Activated naive CD4-positive, alpha-beta T cell treated with anti-CD3 and anti-CD28 coated beads, Interleukin-2, amount 50 U/mL, for 72 hours (primary cell): ENCODE measurements at regions not wholly inside any gene's neighbourhood (a gene's known extent, or its start where the extent isn't known, plus 50 kb on each side); places are given as distances from the start of the nearest gene placed in this dataset.

Source experiments
- ATAC-seq, 2 donors: fragments of 150-1000 bp; cut with Tn5 transposase; 2 replicates each; pipeline ENCODE4 v1.10.0; 2021; ENCODE audit warnings: mild to moderate bottlenecking in 2 of 2, moderate library complexity in 2 of 2
- DNase-seq, 2 donors: peaks; one replicate each; pipeline ENCODE4 v3.0.0; 2021 to 2022; ENCODE audit warnings: low spot score in 2 of 2
- H3K27ac Mint-ChIP-seq, 2 donors: one replicate each; pipeline ENCODE4 v1.8.0; 2022; ENCODE audit warnings: mild to moderate bottlenecking in 2 of 2, mixed read lengths in 2 of 2
- H3K36me3 Mint-ChIP-seq, 2 donors: one replicate each; pipeline ENCODE4 v1.8.0; 2022; ENCODE audit warnings: mixed read lengths in 2 of 2
- H3K9me3 Mint-ChIP-seq, 2 donors: one replicate each; pipeline ENCODE4 v1.8.0; 2022; ENCODE audit warnings: mixed read lengths in 2 of 2

GRCh38 chr1:70627910-70628309 lies 216.8 kb downstream of the CTH start:
- no peak for ATAC-seq
- H3K27ac Mint-ChIP-seq = no peak overlapping the region
- no peaks in the 10 kb centered on the region for H3K36me3 Mint-ChIP-seq
- no peak for DNase-seq
- peaks cover 0 to 5% of the 10 kb centered on the region in 2 donors for H3K9me3 Mint-ChIP-seq

DNA sequence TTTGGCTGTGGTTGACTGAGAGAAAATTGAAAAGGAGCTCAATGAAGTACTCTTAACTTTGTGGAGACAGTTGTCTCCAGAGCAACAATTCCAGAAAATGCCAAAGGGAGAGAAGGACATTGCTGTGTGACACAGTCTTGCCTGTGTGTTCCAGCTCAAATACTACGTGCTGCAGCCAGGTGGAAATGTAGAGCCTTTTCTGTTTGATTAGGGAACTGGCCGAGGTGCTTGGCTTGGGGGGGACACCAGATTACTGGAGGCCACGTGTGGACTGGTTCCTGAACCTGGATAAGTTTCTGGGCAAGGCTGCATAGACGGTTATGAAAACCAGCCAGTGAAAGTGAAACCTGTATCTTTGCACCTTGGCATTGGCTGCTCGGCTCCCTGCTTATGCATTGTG lies 217.9 kb downstream of the CTH start:
- H3K9me3 Mint-ChIP-seq = peaks cover 0 to 5% of the 10 kb centered on the region in 2 donors
- H3K36me3 Mint-ChIP-seq = no peaks in the 10 kb centered on the region
- DNase-seq (no peak), ATAC-seq (no peak)
- H3K27ac Mint-ChIP-seq = no peak overlapping the region

DNA sequence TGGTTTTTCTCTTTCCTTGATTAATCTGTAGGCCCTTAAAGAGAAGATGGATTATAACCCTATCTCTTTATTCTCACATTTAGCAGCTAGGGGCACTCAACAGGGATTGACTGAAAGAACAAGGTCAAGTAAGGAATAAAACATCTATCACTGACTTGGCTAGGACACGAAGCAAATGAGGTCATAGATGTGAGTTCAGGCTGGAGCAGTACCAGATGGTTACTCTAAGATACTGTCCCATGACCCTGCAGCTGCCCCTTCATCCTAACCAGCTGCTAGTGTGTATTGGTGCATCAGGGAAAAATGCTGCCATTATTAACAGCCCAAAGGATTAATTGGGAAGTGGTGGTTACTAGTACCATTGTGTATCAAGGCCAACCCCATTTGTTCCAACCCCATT lies 221.9 kb downstream of the CTH start:
- H3K9me3 Mint-ChIP-seq = peaks cover 0 to 5% of the 10 kb centered on the region in 2 donors

DNA sequence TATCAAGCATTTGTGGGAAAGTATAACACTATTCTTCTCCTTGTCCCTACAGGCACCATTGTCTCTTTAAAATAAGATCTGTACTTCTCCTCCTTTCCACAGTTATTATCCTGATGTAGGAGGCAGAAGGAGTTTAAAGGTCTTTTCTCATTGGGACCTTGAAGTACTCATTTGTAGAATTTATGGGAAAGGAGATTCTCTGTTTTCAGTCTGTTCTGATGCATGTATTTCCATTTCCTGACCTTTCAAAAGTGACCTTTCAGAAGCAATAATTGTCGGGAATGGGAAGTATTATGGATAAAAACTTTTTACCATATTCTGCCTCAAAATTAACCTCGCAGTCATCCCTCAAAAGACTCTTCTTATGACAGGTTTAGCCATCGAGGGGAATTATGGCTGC lies 224.8 kb downstream of the CTH start:
- ATAC-seq (no peak), DNase-seq (no peak)
- no peak overlapping the region for H3K27ac Mint-ChIP-seq
- peaks cover 0 to 5% of the 10 kb centered on the region in 2 donors for H3K9me3 Mint-ChIP-seq
- H3K36me3 Mint-ChIP-seq = no peaks in the 10 kb centered on the region

More for the DNA sequence above, 221.9 kb downstream of the CTH start:
- Mint-ChIP-seq H3K27ac (no peak overlapping the region), H3K36me3 (no peaks in the 10 kb centered on the region)
- DNase-seq = no peak
- no peak for ATAC-seq

GRCh38 chr1:70641868-70642267 lies 230.8 kb downstream of the CTH start:
- no peaks in the 10 kb centered on the region for H3K36me3 Mint-ChIP-seq
- DNase-seq = no peak
- ATAC-seq = no peak
- H3K9me3 Mint-ChIP-seq = peaks cover 0 to 5% of the 10 kb centered on the region in 2 donors
- H3K27ac Mint-ChIP-seq = no peak overlapping the region

DNA sequence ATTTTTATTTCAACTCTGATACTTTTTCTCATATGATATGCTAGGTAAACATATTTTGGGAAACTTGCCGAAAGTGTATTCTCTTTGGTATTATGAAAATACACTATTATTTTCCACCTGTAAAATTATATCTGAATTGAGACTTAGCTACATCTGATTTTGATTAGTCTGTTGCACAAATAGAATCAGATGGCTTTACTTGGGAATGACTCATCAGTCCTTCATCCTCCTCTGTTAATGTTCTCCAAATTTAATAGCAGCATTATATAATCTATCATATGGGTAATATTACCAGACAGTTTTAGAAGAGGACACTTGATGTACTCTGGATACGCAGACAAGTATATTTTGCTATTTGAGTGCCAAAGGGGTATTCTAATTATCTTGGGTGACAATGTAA lies 245.3 kb downstream of the CTH start:
- no peak for DNase-seq
- ATAC-seq = no peak
- Mint-ChIP-seq H3K27ac (no peak overlapping the region), H3K9me3 (no peaks in the 10 kb centered on the region), H3K36me3 (no peaks in the 10 kb centered on the region)

DNA sequence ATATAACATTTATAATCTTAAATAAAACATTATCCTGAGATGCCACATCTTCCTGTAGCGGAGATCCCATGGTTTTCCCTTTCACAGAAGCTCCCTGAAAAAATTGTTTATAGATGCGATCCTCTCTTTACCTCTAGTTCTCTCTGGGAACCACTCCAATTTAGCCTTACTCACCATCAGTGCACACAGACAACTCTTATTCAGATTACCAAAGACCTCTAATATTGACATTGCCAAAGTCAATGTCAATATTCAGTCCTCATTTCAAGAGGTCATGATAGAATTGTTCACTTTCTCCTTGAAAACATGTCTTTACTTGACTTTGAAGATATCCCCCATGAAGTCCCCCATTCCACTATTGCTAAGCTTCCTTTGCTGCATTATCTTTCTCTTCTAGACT lies 248.8 kb downstream of the CTH start:
- H3K27ac Mint-ChIP-seq = no peak overlapping the region
- DNase-seq = no peak
- ATAC-seq = no peak
- no peaks in the 10 kb centered on the region for H3K36me3 Mint-ChIP-seq
- no peaks in the 10 kb centered on the region for H3K9me3 Mint-ChIP-seq

DNA sequence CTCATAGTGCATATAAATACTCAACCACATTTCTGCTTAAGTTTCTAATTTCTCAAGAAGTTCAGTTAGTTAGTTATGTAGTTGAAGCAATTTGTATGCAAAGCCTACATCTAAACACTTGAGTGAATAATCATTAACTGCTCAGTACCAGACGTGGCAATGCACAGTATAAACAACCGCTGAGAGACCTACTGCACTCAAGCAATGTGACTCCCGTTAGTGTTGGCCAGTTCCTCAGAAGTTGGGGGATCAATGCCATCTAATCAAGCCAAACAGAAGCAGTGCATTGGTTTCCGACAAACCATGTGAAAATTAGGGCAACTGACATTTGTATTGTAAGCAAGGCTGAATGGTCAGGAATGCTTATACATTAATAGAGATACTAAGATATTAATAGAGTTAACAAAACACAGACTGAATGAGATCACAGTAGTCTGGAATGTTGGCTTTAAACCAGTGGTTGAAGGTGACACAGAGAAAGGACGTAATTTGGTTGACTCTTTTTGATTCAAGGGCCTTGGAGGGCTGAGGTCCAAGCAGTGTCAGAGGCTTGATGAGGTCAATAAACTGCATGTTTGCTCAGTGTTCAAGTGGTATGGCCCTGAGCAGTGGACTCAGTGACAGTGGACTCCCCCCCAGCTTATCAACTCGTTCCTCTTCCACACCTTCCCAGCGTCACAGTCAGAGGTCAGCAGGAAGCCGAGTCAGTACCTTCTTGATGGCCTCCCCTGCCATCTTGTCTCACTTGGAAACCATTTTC lies 255.5 kb downstream of the CTH start:
- Mint-ChIP-seq H3K27ac (no peak overlapping the region), H3K9me3 (no peaks in the 10 kb centered on the region), H3K36me3 (no peaks in the 10 kb centered on the region)
- ATAC-seq (no peak), DNase-seq (no peak)

DNA sequence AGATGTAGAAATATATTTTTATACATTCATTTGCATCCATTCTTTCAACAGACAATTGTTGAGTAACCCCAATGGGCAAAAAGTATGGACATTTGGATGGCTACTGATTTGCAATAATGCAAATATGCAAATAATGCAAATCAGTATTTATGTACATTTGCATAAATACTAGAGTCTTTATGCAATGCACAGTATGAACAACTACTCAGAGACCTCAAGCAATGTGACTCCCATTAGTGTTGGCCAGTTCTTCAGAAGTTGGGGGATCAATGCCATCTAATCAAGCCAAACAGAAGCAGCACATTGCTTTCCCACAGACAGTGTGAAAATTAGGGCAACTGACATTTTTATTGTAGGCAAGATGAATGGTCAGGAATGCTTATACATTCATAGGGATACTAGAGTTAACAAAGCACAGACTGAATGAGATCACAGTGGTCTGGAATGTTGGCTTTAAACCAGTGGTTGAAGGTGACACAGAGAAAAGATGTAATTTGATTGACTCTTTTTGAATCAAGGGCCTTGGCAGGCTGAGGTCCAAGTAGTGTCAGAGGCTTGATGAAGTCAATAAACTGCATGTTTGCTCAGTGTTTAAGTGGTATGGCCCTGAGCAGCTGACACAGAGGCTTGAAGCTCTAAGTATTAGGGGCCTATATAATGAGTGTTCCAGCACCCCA lies 256.6 kb downstream of the CTH start:
- DNase-seq = no peak
- H3K27ac Mint-ChIP-seq = no peak overlapping the region
- no peaks in the 10 kb centered on the region for H3K9me3 Mint-ChIP-seq
- H3K36me3 Mint-ChIP-seq = no peaks in the 10 kb centered on the region
- no peak for ATAC-seq

- H3K9me3 Mint-ChIP-seq = no peaks in the 10 kb centered on the region
- H3K36me3 Mint-ChIP-seq = no peaks in the 10 kb centered on the region
These were observed 259.9 kb downstream of the CTH start for GRCh38 chr1:70671006-70671405.

DNA sequence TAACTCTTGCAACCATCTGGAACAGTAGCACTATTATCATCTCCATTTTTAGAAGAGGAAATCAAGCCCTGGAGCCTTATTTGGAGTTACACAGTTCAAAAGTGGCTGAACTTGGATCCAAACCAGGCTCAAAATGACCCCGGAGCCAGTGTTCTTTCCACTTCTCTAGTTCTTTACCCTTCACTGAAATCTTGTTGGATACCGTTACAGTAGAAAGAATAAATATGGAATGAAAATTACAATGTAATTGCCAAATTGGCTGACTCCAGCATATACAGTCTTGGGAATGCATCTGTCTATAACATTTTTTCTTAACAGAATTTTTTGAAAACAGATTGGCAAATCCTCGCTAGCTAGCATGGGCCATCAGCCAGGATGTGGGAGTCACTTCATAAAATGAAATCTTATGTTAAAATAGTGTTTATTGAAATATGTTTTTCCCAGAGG lies 261.4 kb downstream of the CTH start:
- ATAC-seq (no peak), DNase-seq (no peak)
- Mint-ChIP-seq H3K36me3 (no peaks in the 10 kb centered on the region), H3K9me3 (no peaks in the 10 kb centered on the region), H3K27ac (no peak overlapping the region)

More at GRCh38 chr1:70671006-70671405, 259.9 kb downstream of the CTH start:
- ATAC-seq (no peak), DNase-seq (no peak)
- no peak overlapping the region for H3K27ac Mint-ChIP-seq

- no peaks in the 10 kb centered on the region for H3K36me3 Mint-ChIP-seq
- H3K9me3 Mint-ChIP-seq = no peaks in the 10 kb centered on the region
- H3K27ac Mint-ChIP-seq = no peak overlapping the region
- DNase-seq = no peak
- ATAC-seq = no peak
These were observed 264.0 kb downstream of the CTH start for GRCh38 chr1:70674941-70675685.

- DNase-seq = no peak
- ATAC-seq = no peak
These were observed 264.7 kb downstream of the CTH start for GRCh38 chr1:70675737-70676156.

GRCh38 chr1:70685300-70686286 lies 274.5 kb downstream of the CTH start:
- Mint-ChIP-seq H3K27ac (no peak overlapping the region), H3K9me3 (no peaks in the 10 kb centered on the region), H3K36me3 (no peaks in the 10 kb centered on the region)
- DNase-seq (peak; percentile 38 to 57), ATAC-seq (peak; percentile 59 to 78)

More at GRCh38 chr1:70675737-70676156, 264.7 kb downstream of the CTH start:
- H3K9me3 Mint-ChIP-seq = no peaks in the 10 kb centered on the region
- no peaks in the 10 kb centered on the region for H3K36me3 Mint-ChIP-seq
- H3K27ac Mint-ChIP-seq = no peak overlapping the region

- no peak overlapping the region for H3K27ac Mint-ChIP-seq
- ATAC-seq = no peak
- no peaks in the 10 kb centered on the region for H3K36me3 Mint-ChIP-seq
- no peaks in the 10 kb centered on the region for H3K9me3 Mint-ChIP-seq
- no peak for DNase-seq
These were observed 277.5 kb downstream of the CTH start for GRCh38 chr1:70688580-70688979.

DNA sequence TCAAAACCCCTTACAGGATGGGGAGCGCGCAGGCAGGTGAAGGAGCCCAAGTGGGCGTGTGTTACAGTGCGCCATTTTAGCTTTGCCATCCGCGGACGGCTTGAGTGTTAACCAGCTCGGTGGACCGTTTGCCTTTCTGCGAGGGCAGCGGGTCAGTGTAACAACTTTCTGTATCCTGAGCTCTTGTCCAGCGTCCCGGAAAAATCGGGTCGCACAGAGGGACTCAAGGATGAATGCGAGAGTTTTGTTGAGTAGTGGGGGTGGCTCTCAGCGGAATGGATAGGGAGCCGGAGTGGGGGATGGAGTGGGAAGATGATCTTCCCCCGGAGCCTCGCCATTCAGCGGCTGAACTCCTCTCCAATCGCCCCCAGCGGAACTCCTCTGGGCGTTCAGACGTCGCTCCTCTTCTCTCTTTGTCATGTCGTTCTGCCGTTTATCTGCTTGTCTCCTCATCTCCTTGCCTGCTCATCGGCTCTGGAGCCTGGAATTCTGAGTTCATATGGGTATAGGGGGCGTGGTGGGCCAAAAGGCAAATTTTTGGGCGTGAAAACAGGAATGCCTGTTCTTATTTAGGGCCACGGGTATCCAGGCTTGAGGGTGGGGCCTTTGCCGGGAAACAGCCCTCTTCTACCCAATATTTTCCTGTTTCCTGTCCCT lies 295.4 kb downstream of the CTH start:
- Mint-ChIP-seq H3K36me3 (no peaks in the 10 kb centered on the region), H3K27ac (no peak overlapping the region), H3K9me3 (peaks cover 4 to 14% of the 10 kb centered on the region in 2 donors)
- DNase-seq (no peak), ATAC-seq (no peak)
